Activated CD4-positive, alpha-beta T cell treated with anti-CD3 and anti-CD28 coated beads for 1 hour (primary cell): ENCODE measurements at regions not wholly inside any gene's neighbourhood (a gene's known extent, or its start where the extent isn't known, plus 50 kb on each side); places are given as distances from the start of the nearest gene placed in this dataset.

Source experiments
- DNase-seq: peaks from one replicate; pipeline ENCODE4 v3.0.0-alpha.2; 2020

- no peak for DNase-seq
These were observed 907.5 kb upstream of the SLC10A2 start for GRCh38 chr13:103973740-103974139.

GRCh38 chr13:103969520-103970050 lies 903.4 kb upstream of the SLC10A2 start:
- no peak for DNase-seq

- DNase-seq = no peak
These were observed 899.5 kb upstream of the SLC10A2 start for GRCh38 chr13:103965506-103966243.

GRCh38 chr13:103961784-103962183 lies 895.6 kb upstream of the SLC10A2 start:
- DNase-seq = no peak

GRCh38 chr13:103961129-103961528 lies 894.9 kb upstream of the SLC10A2 start:
- DNase-seq = no peak

- no peak for DNase-seq
These were observed 893.8 kb upstream of the SLC10A2 start for GRCh38 chr13:103960001-103960400.

- DNase-seq = no peak
These were observed 892.5 kb upstream of the SLC10A2 start for GRCh38 chr13:103958691-103959090.

- no peak for DNase-seq
These were observed 891.7 kb upstream of the SLC10A2 start for GRCh38 chr13:103957939-103958338.

GRCh38 chr13:103953859-103954258 lies 887.6 kb upstream of the SLC10A2 start:
- no peak for DNase-seq

- DNase-seq = no peak
These were observed 886.0 kb upstream of the SLC10A2 start for GRCh38 chr13:103952183-103952582.

- no peak for DNase-seq
These were observed 882.2 kb upstream of the SLC10A2 start for GRCh38 chr13:103948426-103948825.

- no peak for DNase-seq
These were observed 879.6 kb upstream of the SLC10A2 start for GRCh38 chr13:103945836-103946235.

GRCh38 chr13:103941506-103942140 lies 875.4 kb upstream of the SLC10A2 start:
- no peak for DNase-seq

GRCh38 chr13:103935117-103935516 lies 868.9 kb upstream of the SLC10A2 start:
- no peak for DNase-seq

GRCh38 chr13:103931885-103932284 lies 865.7 kb upstream of the SLC10A2 start:
- DNase-seq = no peak

- no peak for DNase-seq
These were observed 865.2 kb upstream of the SLC10A2 start for GRCh38 chr13:103931331-103931845.

GRCh38 chr13:103926118-103926517 lies 859.9 kb upstream of the SLC10A2 start:
- no peak for DNase-seq

- no peak for DNase-seq
These were observed 842.7 kb upstream of the SLC10A2 start for GRCh38 chr13:103908911-103909310.

- no peak for DNase-seq
These were observed 842.1 kb upstream of the SLC10A2 start for GRCh38 chr13:103908274-103908673.

GRCh38 chr13:103903790-103904189 lies 837.6 kb upstream of the SLC10A2 start:
- no peak for DNase-seq

- DNase-seq = no peak
These were observed 832.3 kb upstream of the SLC10A2 start for GRCh38 chr13:103898481-103898880.

- no peak for DNase-seq
These were observed 829.8 kb upstream of the SLC10A2 start for GRCh38 chr13:103895835-103896531.

- DNase-seq = no peak
These were observed 828.4 kb upstream of the SLC10A2 start for GRCh38 chr13:103894626-103895025.
